Sigmoid colon (tissue), 4 donors: ENCODE measurements at regions not wholly inside any gene's neighbourhood (a gene's known extent, or its start where the extent isn't known, plus 50 kb on each side); places are given as distances from the start of the nearest gene placed in this dataset.

ENCODE experiments used
- EP300 ChIP-seq, 4 donors: sonication (generic); formaldehyde crosslinking; IDR thresholded peaks; one replicate each; pipeline ENCODE4 v1.6.1; 2017; ENCODE audit warnings: antibody characterized with exemption in 4 of 4
- POLR2A ChIP-seq, 2 donors: fragments of 450-650 bp; IDR thresholded peaks; one replicate each; pipeline ENCODE4 v1.6.1; 2016; ENCODE audit warnings: antibody characterized with exemption in 2 of 2, mild to moderate bottlenecking in 2 of 2, moderate library complexity in 2 of 2
- POLR2AphosphoS5 ChIP-seq, 4 donors: sonication (generic); formaldehyde crosslinking; IDR thresholded peaks; one replicate each; pipeline ENCODE4 v1.6.1; 2017; ENCODE audit warnings: antibody characterized with exemption in 4 of 4
- TF ChIP-seq, protein P1 (sequence below), 4 experiments: fragments of 450-650 bp in 3 of 4; fragments of 200-600 bp in 1 of 4; IDR thresholded peaks; one replicate each; pipeline ENCODE4 v1.5.1; 2016 to 2019; ENCODE audit warnings: antibody characterized with exemption in 4 of 4, mild to moderate bottlenecking in 3 of 4, moderate library complexity in 2 of 4

DNA sequence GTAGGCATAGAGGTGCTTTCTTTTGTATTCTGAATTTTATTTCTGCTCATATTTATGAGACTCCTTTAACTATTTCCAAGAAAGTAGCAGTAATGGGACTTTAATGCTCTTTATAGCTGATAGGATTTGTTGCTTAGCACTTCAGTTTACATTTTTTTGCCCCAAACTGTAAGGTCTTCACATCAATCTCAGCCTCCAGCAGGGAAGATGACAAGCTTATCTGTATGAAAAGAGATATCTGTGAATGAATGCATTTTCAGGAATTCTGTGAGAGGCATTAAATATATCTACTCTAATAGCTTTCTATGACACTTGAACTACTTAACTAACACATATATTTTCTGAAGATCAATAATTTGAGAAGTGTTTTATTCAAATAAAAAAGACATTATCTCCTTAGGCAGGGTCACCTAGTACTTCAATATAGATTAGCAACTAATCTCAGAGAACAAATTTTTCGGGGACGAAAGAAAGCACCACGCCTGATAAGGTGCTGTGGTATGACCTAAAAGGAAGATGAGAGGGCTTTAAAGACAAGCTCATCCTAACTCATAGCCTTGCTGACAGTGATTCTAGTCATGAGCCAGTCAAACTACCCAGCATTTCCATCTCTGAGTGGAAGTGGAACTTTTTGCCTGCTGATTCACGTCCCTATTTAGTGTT, 766.1 kb upstream of the CNTNAP5 start:
- TF ChIP-seq, protein P1, sequence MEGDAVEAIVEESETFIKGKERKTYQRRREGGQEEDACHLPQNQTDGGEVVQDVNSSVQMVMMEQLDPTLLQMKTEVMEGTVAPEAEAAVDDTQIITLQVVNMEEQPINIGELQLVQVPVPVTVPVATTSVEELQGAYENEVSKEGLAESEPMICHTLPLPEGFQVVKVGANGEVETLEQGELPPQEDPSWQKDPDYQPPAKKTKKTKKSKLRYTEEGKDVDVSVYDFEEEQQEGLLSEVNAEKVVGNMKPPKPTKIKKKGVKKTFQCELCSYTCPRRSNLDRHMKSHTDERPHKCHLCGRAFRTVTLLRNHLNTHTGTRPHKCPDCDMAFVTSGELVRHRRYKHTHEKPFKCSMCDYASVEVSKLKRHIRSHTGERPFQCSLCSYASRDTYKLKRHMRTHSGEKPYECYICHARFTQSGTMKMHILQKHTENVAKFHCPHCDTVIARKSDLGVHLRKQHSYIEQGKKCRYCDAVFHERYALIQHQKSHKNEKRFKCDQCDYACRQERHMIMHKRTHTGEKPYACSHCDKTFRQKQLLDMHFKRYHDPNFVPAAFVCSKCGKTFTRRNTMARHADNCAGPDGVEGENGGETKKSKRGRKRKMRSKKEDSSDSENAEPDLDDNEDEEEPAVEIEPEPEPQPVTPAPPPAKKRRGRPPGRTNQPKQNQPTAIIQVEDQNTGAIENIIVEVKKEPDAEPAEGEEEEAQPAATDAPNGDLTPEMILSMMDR (IDR thresholded peaks at IDR 0.05) = no peak
- TF ChIP-seq EP300 (IDR thresholded peaks at IDR 0.05) = no peak
- TF ChIP-seq POLR2A (IDR thresholded peaks at IDR 0.05) = no peak
- no peak for TF ChIP-seq POLR2AphosphoS5 (IDR thresholded peaks at IDR 0.05)
